ENCODE measurements at regions not wholly inside any gene's neighbourhood (a gene's known extent, or its start where the extent isn't known, plus 50 kb on each side); places are given as distances from the start of the nearest gene placed in this dataset.
A peak's percentile ranks its signal among the peaks of the same experiment; 100 is the strongest.

GRCh38 chr1:222095606-222096475 is 354.0 kb upstream of the DUSP10 start:
- Mint-ChIP-seq H3K27ac (no peak overlapping the region), H3K4me1 (no peaks in the 10 kb centered on the region; the same call in 1 of the 2 replicates), H3K36me3 (no peaks in the 10 kb centered on the region), H3K9me3 (no peaks in the 10 kb centered on the region), H3K4me3 (no peak overlapping the region), H3K27me3 (ENCODE audit: low read depth) (no peaks in the 10 kb centered on the region)
- no peak for TF ChIP-seq PRDM15 (CRISPR knock-in tag; IDR thresholded peaks at IDR 0.05)
- no peak for TF ChIP-seq ATF6 (CRISPR knock-in tag; IDR thresholded peaks at IDR 0.05)
- TF ChIP-seq NFATC4 (CRISPR knock-in tag; IDR thresholded peaks at IDR 0.05): no peak
- no peak for TF ChIP-seq CREB1 (CRISPR knock-in tag; IDR thresholded peaks at IDR 0.05)
- no peak for TF ChIP-seq SOX15 (CRISPR knock-in tag; IDR thresholded peaks at IDR 0.05)
- TF ChIP-seq OVOL2 (CRISPR knock-in tag; IDR thresholded peaks at IDR 0.05; ENCODE audit: borderline replicate concordance): no peak
- no peak for TF ChIP-seq MLX (CRISPR knock-in tag; IDR thresholded peaks at IDR 0.05)
- no peak for TF ChIP-seq ETV6 (CRISPR knock-in tag; IDR thresholded peaks at IDR 0.05)
- TF ChIP-seq NR2C2 (CRISPR knock-in tag; IDR thresholded peaks at IDR 0.05): no peak
- TF ChIP-seq ZMAT4 (CRISPR knock-in tag; IDR thresholded peaks at IDR 0.05): no peak
- no peak for TF ChIP-seq NR3C1 (CRISPR knock-in tag; conservative IDR thresholded peaks at IDR 0.05; ENCODE audit: low read depth)
- no peak for TF ChIP-seq ZBTB21 (CRISPR knock-in tag; IDR thresholded peaks at IDR 0.05; ENCODE audit: borderline replicate concordance)
- TF ChIP-seq GRHL2 (CRISPR knock-in tag; IDR thresholded peaks at IDR 0.05; ENCODE audit: insufficient replicate concordance, severe bottlenecking): no peak
- no peak for TF ChIP-seq FOXK1 (CRISPR knock-in tag; IDR thresholded peaks at IDR 0.05)
- TF ChIP-seq PRRX2 (CRISPR knock-in tag; IDR thresholded peaks at IDR 0.05): no peak
- ChIA-PET CTCF (interaction anchor here (0.5 to 2.7 kb wide), 25 partner anchors 8 to 738 kb away, joined by 3 to 11 read pairs (median 4); no protein-coding TSS in a partner anchor), POLR2A (no interaction called here)
- peak; percentile 72 for DNase-seq (ENCODE audit: low spot score)
- peak; percentile 88 for ATAC-seq

GRCh38 chr1:222093518-222093917 is 351.6 kb upstream of the DUSP10 start:
- ATAC-seq: no peak
- no peak overlapping the region for H3K4me3 Mint-ChIP-seq
- TF ChIP-seq CREM (CRISPR knock-in tag; IDR thresholded peaks at IDR 0.05) (no peak), ZNF121 (CRISPR knock-in tag; IDR thresholded peaks at IDR 0.05) (no peak), CDX4 (CRISPR knock-in tag; IDR thresholded peaks at IDR 0.05; ENCODE audit: borderline replicate concordance) (no peak), ATF3 (CRISPR knock-in tag; conservative IDR thresholded peaks at IDR 0.05) (no peak), ATF6 (CRISPR knock-in tag; IDR thresholded peaks at IDR 0.05) (no peak), CREB1 (CRISPR knock-in tag; IDR thresholded peaks at IDR 0.05) (no peak), ZNF219 (CRISPR knock-in tag; IDR thresholded peaks at IDR 0.05; ENCODE audit: borderline replicate concordance) (no peak), MAX (CRISPR knock-in tag; IDR thresholded peaks at IDR 0.05) (no peak), ZNF671 (CRISPR knock-in tag; IDR thresholded peaks at IDR 0.05) (no peak)

More at GRCh38 chr1:222093518-222093917, 351.6 kb upstream of the DUSP10 start:
- ChIA-PET CTCF (no interaction called here), POLR2A (no interaction called here)
- Mint-ChIP-seq H3K27me3 (ENCODE audit: low read depth) (no peaks in the 10 kb centered on the region), H3K36me3 (no peaks in the 10 kb centered on the region), H3K27ac (no peak overlapping the region), H3K9me3 (peaks cover 5% of the 10 kb centered on the region), H3K4me1 (no peaks in the 10 kb centered on the region)
- no peak for DNase-seq (ENCODE audit: low spot score)

Measured in WTC11 (cell line).